ENCODE measurements at regions not wholly inside any gene's neighbourhood (a gene's known extent, or its start where the extent isn't known, plus 50 kb on each side); places are given as distances from the start of the nearest gene placed in this dataset.

GRCh38 chr19:28980236-28980868 is 232.6 kb downstream of the UQCRFS1 start:
- TF ChIP-seq YY1 (IDR thresholded peaks at IDR 0.05; ENCODE audit: low read depth) (no peak), TAF1 (IDR thresholded peaks at IDR 0.05; ENCODE audit: low read depth) (no peak), RAD21 (IDR thresholded peaks at IDR 0.05; ENCODE audit: low read depth) (no peak), EGR1 (IDR thresholded peaks at IDR 0.05) (no peak), FOXM1 (IDR thresholded peaks at IDR 0.05; ENCODE audit: borderline replicate concordance, low read depth) (no peak), CREB1 (IDR thresholded peaks at IDR 0.05; ENCODE audit: low read depth) (no peak), CEBPB (IDR thresholded peaks at IDR 0.05) (no peak), EP300 (IDR thresholded peaks at IDR 0.05; ENCODE audit: borderline replicate concordance) (no peak), TCF12 (IDR thresholded peaks at IDR 0.05; ENCODE audit: low read depth) (no peak), TEAD4 (IDR thresholded peaks at IDR 0.05) (no peak)
- TF ChIP-seq, protein P1, sequence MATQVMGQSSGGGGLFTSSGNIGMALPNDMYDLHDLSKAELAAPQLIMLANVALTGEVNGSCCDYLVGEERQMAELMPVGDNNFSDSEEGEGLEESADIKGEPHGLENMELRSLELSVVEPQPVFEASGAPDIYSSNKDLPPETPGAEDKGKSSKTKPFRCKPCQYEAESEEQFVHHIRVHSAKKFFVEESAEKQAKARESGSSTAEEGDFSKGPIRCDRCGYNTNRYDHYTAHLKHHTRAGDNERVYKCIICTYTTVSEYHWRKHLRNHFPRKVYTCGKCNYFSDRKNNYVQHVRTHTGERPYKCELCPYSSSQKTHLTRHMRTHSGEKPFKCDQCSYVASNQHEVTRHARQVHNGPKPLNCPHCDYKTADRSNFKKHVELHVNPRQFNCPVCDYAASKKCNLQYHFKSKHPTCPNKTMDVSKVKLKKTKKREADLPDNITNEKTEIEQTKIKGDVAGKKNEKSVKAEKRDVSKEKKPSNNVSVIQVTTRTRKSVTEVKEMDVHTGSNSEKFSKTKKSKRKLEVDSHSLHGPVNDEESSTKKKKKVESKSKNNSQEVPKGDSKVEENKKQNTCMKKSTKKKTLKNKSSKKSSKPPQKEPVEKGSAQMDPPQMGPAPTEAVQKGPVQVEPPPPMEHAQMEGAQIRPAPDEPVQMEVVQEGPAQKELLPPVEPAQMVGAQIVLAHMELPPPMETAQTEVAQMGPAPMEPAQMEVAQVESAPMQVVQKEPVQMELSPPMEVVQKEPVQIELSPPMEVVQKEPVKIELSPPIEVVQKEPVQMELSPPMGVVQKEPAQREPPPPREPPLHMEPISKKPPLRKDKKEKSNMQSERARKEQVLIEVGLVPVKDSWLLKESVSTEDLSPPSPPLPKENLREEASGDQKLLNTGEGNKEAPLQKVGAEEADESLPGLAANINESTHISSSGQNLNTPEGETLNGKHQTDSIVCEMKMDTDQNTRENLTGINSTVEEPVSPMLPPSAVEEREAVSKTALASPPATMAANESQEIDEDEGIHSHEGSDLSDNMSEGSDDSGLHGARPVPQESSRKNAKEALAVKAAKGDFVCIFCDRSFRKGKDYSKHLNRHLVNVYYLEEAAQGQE (IDR thresholded peaks at IDR 0.05; ENCODE audit: low read depth), result no peak
- TF ChIP-seq, protein P2, sequence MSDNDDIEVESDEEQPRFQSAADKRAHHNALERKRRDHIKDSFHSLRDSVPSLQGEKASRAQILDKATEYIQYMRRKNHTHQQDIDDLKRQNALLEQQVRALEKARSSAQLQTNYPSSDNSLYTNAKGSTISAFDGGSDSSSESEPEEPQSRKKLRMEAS (IDR thresholded peaks at IDR 0.05), result no peak

All from Ishikawa (cell line).